ENCODE measurements at regions not wholly inside any gene's neighbourhood (a gene's known extent, or its start where the extent isn't known, plus 50 kb on each side); places are given as distances from the start of the nearest gene placed in this dataset.

DNA sequence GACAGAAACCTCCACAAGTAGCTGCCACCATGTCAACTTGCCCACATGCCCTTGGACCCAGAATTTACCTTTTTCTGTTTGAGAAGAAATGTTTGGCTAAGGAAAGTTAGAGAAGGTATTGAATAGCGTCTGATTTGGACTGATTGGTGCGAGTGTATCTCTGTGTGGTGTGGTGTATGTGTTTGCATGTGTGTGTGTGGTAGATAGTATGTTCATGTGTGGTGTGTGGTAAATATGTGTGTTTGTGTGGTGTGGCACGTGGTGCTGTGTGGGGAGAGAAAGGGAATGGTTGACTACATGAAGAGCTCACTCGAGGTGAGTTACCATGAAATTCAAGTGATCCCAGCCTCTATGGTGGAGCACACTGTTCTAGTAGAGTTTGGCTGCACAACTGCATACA, 360.8 kb upstream of the SPHKAP start:
- no peaks in the 10 kb centered on the region for H3K27me3 Mint-ChIP-seq (ENCODE audit: unreplicated experiment)

DNA sequence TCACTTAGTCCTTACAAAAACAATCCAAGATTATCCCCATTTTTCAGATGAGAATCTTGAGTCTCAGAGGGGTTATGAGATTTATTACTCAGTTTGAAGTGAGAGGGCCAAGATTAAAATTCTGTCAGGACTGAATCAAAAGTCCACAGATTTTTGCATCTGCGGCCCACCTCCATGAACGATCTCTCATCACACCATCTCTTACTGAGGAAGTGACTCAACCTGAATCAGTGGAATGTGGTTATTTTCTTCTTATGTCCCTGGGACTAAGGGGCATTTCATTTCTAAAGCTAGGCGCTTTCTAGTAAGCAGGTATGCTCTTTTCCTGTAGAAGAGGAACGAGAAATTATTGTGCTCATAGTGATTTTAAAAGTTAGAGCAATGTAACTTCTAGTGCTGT, 360.3 kb upstream of the SPHKAP start:
- DNase-seq (ENCODE audit: extremely low spot score, unreplicated experiment), result no peak
- H3K4me3 Mint-ChIP-seq (ENCODE audit: unreplicated experiment), result no peak overlapping the region
- peaks cover 6% of the 10 kb centered on the region for H3K4me1 Mint-ChIP-seq (ENCODE audit: unreplicated experiment)
- H3K9me3 Mint-ChIP-seq (ENCODE audit: unreplicated experiment), result peaks cover 20% of the 10 kb centered on the region
- H3K27me3 Mint-ChIP-seq (ENCODE audit: unreplicated experiment), result no peaks in the 10 kb centered on the region
- TF ChIP-seq, protein P1, sequence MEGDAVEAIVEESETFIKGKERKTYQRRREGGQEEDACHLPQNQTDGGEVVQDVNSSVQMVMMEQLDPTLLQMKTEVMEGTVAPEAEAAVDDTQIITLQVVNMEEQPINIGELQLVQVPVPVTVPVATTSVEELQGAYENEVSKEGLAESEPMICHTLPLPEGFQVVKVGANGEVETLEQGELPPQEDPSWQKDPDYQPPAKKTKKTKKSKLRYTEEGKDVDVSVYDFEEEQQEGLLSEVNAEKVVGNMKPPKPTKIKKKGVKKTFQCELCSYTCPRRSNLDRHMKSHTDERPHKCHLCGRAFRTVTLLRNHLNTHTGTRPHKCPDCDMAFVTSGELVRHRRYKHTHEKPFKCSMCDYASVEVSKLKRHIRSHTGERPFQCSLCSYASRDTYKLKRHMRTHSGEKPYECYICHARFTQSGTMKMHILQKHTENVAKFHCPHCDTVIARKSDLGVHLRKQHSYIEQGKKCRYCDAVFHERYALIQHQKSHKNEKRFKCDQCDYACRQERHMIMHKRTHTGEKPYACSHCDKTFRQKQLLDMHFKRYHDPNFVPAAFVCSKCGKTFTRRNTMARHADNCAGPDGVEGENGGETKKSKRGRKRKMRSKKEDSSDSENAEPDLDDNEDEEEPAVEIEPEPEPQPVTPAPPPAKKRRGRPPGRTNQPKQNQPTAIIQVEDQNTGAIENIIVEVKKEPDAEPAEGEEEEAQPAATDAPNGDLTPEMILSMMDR (IDR thresholded peaks at IDR 0.05), result no peak
- H3K36me3 Mint-ChIP-seq (ENCODE audit: unreplicated experiment), result no peaks in the 10 kb centered on the region
- H3K27ac Mint-ChIP-seq (ENCODE audit: unreplicated experiment), result no peak overlapping the region

More for the DNA sequence above, 360.8 kb upstream of the SPHKAP start:
- H3K9me3 Mint-ChIP-seq (ENCODE audit: unreplicated experiment), result peaks cover 20% of the 10 kb centered on the region
- no peaks in the 10 kb centered on the region for H3K36me3 Mint-ChIP-seq (ENCODE audit: unreplicated experiment)
- H3K27ac Mint-ChIP-seq (ENCODE audit: unreplicated experiment), result no peak overlapping the region
- no peak for DNase-seq (ENCODE audit: extremely low spot score, unreplicated experiment)
- TF ChIP-seq, protein P1 (IDR thresholded peaks at IDR 0.05), result no peak
- no peak overlapping the region for H3K4me3 Mint-ChIP-seq (ENCODE audit: unreplicated experiment)
- peaks cover 6% of the 10 kb centered on the region for H3K4me1 Mint-ChIP-seq (ENCODE audit: unreplicated experiment)

GRCh38 chr2:228540976-228541375, 359.5 kb upstream of the SPHKAP start:
- Mint-ChIP-seq H3K27ac (ENCODE audit: unreplicated experiment) (no peak overlapping the region), H3K4me1 (ENCODE audit: unreplicated experiment) (peaks cover 6% of the 10 kb centered on the region), H3K4me3 (ENCODE audit: unreplicated experiment) (no peak overlapping the region), H3K9me3 (ENCODE audit: unreplicated experiment) (peaks cover 20% of the 10 kb centered on the region), H3K27me3 (ENCODE audit: unreplicated experiment) (no peaks in the 10 kb centered on the region), H3K36me3 (ENCODE audit: unreplicated experiment) (no peaks in the 10 kb centered on the region)
- no peak for DNase-seq (ENCODE audit: extremely low spot score, unreplicated experiment)
- TF ChIP-seq, protein P1 (IDR thresholded peaks at IDR 0.05), result no peak

GRCh38 chr2:228535396-228535795, 353.9 kb upstream of the SPHKAP start:
- no peaks in the 10 kb centered on the region for H3K36me3 Mint-ChIP-seq (ENCODE audit: unreplicated experiment)
- DNase-seq (ENCODE audit: extremely low spot score, unreplicated experiment), result no peak
- TF ChIP-seq, protein P1 (IDR thresholded peaks at IDR 0.05), result no peak
- H3K9me3 Mint-ChIP-seq (ENCODE audit: unreplicated experiment), result peaks cover 19% of the 10 kb centered on the region
- no peak overlapping the region for H3K27ac Mint-ChIP-seq (ENCODE audit: unreplicated experiment)
- no peak overlapping the region for H3K4me3 Mint-ChIP-seq (ENCODE audit: unreplicated experiment)
- H3K27me3 Mint-ChIP-seq (ENCODE audit: unreplicated experiment), result no peaks in the 10 kb centered on the region
- H3K4me1 Mint-ChIP-seq (ENCODE audit: unreplicated experiment), result no peaks in the 10 kb centered on the region

GRCh38 chr2:228533156-228533555, 351.7 kb upstream of the SPHKAP start:
- Mint-ChIP-seq H3K9me3 (ENCODE audit: unreplicated experiment) (peaks cover 19% of the 10 kb centered on the region), H3K36me3 (ENCODE audit: unreplicated experiment) (no peaks in the 10 kb centered on the region), H3K4me1 (ENCODE audit: unreplicated experiment) (no peaks in the 10 kb centered on the region), H3K27ac (ENCODE audit: unreplicated experiment) (no peak overlapping the region), H3K4me3 (ENCODE audit: unreplicated experiment) (no peak overlapping the region), H3K27me3 (ENCODE audit: unreplicated experiment) (no peaks in the 10 kb centered on the region)
- TF ChIP-seq, protein P1 (IDR thresholded peaks at IDR 0.05), result no peak
- DNase-seq (ENCODE audit: extremely low spot score, unreplicated experiment), result no peak

Measured in osteocyte (in vitro differentiated cells).